Activated CD4-positive, alpha-beta T cell treated with anti-CD3 and anti-CD28 coated beads for 36 hours (primary cell): ENCODE measurements at regions not wholly inside any gene's neighbourhood (a gene's known extent, or its start where the extent isn't known, plus 50 kb on each side); places are given as distances from the start of the nearest gene placed in this dataset.

Experiments
- ATAC-seq: fragments of 200-7000 bp; cut with Tn5 transposase; one replicate; pipeline ENCODE4 v1.10.0; 2021; ENCODE audit warnings: mild to moderate bottlenecking, moderate library complexity
- CTCF ChIA-PET: fragments of 350-600 bp; sonication (Branson Sonifier 250); formaldehyde crosslinking; loops from one replicate; lab custom pipeline; 2021; ENCODE audit warnings: antibody characterized with exemption; lab: Charles Lee
- POLR2A ChIA-PET: fragments of 350-600 bp; sonication (Branson Sonifier 250); formaldehyde crosslinking; loops from one replicate; lab custom pipeline; 2021; ENCODE audit warnings: antibody characterized with exemption, inconsistent platforms; lab: Charles Lee
- DNase-seq: peaks from one replicate; pipeline ENCODE4 v3.0.0-alpha.2; 2020
- H3K27ac Mint-ChIP-seq: one replicate; pipeline ENCODE4 v1.8.0; 2021; ENCODE audit warnings: mixed read lengths
- H3K27me3 Mint-ChIP-seq: one replicate; pipeline ENCODE4 v1.8.0; 2021; ENCODE audit warnings: mixed read lengths
- H3K36me3 Mint-ChIP-seq: one replicate; pipeline ENCODE4 v1.8.0; 2021; ENCODE audit warnings: low read depth, mixed read lengths
- H3K4me1 Mint-ChIP-seq: one replicate; pipeline ENCODE4 v1.8.0; 2021; ENCODE audit warnings: mixed read lengths
- H3K4me3 Mint-ChIP-seq: one replicate; pipeline ENCODE4 v1.8.0; 2021; ENCODE audit warnings: mild to moderate bottlenecking, moderate library complexity, mixed read lengths
- H3K9me3 Mint-ChIP-seq: one replicate; pipeline ENCODE4 v1.8.0; 2021; ENCODE audit warnings: low read depth, mixed read lengths
- intact Hi-C, 2 experiments: fragments of 100-400 bp; cut with DNase I in 1 of 2; cut with micrococcal nuclease in 1 of 2; formaldehyde crosslinking; loops; one replicate each; pipeline versions ENCODE4 v1.14.2 to v1.15.1; 2022 to 2024; cut with DNase I, micrococcal nuclease

DNA sequence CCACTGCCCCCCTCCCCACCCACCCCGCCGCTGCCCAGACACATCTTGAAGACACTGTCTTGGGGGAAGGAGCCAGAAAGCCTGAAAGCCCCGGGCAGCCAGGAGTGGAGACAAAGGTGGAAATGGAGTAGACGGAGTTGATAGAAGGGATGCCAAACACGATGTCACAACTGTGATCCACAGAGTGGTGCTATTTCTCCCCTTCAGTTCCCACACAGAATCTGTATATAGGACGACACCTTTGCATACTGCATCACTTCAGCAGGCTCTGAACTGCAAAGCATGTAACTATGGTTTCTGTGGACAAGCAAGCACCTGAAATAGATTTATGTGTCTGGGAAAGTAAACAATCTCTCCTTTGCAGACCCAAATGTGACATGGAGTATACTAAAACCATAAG lies 56.4 kb upstream of the F13A1 start:
- intact Hi-C loops: no loop called here
- H3K36me3 Mint-ChIP-seq: no peaks in the 10 kb centered on the region

DNA sequence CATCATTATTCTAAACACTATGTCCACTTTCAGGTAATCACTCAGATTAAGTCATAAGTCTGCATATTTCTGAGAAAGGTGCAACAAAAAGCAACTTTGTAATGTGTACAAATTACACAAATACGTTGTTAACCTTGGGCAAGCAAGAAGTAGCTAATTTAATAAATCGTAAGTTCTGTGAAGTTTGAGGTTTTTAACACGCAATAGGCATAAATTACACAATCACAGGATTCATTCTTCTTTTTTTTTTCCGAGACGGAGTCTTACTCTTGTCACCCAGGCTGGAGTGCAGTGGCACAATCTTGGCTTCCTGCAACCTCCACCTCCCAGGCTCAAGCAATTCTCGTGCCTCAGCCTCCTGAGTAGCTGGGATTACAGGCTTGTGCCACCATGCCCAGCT lies 57.2 kb upstream of the F13A1 start:
- CTCF ChIA-PET: interaction anchor here (0.7 kb wide), 1 partner anchor 9 kb away, joined by 4 read pairs; no protein-coding TSS in a partner anchor
- Mint-ChIP-seq H3K9me3 (peaks cover 7% of the 10 kb centered on the region), H3K4me3 (no peak overlapping the region), H3K27me3 (peaks cover 8% of the 10 kb centered on the region), H3K27ac (no peak overlapping the region), H3K36me3 (no peaks in the 10 kb centered on the region), H3K4me1 (no peaks in the 10 kb centered on the region)
- POLR2A ChIA-PET: no interaction called here
- DNase-seq (no peak), ATAC-seq (no peak)
- intact Hi-C loops: no loop called here

More for the DNA sequence above, 56.4 kb upstream of the F13A1 start:
- no peak overlapping the region for H3K4me3 Mint-ChIP-seq
- ChIA-PET CTCF (interaction anchor here (0.7 kb wide), 1 partner anchor 10 kb away, joined by 4 read pairs; no protein-coding TSS in a partner anchor), POLR2A (no interaction called here)
- DNase-seq (no peak), ATAC-seq (no peak)
- peaks cover 7% of the 10 kb centered on the region for H3K9me3 Mint-ChIP-seq
- peaks cover 8% of the 10 kb centered on the region for H3K27me3 Mint-ChIP-seq
- H3K4me1 Mint-ChIP-seq: no peaks in the 10 kb centered on the region
- H3K27ac Mint-ChIP-seq: no peak overlapping the region

DNA sequence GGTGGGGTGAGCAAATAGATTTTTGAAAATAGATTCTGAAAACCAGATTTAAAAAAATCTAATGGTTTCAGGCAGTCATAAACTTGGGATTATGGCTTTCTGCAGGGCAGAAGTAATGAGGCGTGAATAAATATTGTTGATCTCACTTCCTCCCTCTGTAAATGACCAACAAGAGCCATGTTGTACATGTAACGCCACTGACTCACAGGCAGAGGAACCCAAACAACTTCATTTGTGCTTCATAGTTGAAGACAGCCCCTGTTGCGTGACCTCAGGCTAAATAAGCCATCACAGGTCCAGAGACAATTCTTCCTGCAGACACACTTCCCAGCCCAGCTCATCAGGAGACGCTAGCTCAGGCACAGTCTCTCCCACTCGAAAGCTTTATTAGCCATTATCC lies 59.1 kb upstream of the F13A1 start:
- intact Hi-C loops: no loop called here
- H3K9me3 Mint-ChIP-seq: peaks cover 4% of the 10 kb centered on the region
- ATAC-seq (no peak), DNase-seq (no peak)
- no peaks in the 10 kb centered on the region for H3K36me3 Mint-ChIP-seq
- H3K27ac Mint-ChIP-seq: no peak overlapping the region
- CTCF ChIA-PET: no interaction called here
- no peak overlapping the region for H3K4me3 Mint-ChIP-seq
- H3K27me3 Mint-ChIP-seq: peaks cover 5% of the 10 kb centered on the region
- H3K4me1 Mint-ChIP-seq: no peaks in the 10 kb centered on the region
- POLR2A ChIA-PET: no interaction called here

DNA sequence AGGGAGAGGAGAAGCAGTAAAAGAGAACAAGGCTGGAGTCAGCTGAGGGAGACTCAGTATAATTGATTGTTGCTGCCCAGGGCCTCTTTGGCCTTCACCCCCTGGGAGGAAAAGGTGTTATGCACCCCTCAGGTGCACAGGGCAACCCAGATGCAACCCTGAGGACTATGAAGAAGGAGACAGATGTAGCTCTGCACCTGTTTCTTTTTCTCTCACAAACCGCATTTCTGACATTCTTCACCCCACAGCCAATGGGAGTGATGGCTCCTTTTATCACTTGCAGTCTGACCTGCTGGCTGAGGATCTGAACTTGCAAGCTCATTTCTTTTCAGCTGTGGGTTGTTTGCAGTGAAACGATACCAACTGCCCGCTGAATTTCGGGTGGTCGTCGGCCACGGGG lies 64.1 kb upstream of the F13A1 start:
- ATAC-seq (no peak), DNase-seq (no peak)
- Mint-ChIP-seq H3K36me3 (no peaks in the 10 kb centered on the region), H3K9me3 (no peaks in the 10 kb centered on the region), H3K4me3 (no peak overlapping the region), H3K27ac (no peak overlapping the region), H3K4me1 (no peaks in the 10 kb centered on the region), H3K27me3 (peaks cover 6% of the 10 kb centered on the region)
- CTCF ChIA-PET: interaction anchor here (0.6 kb wide), 1 partner anchor 476 kb away, joined by 3 read pairs; no protein-coding TSS in a partner anchor
- intact Hi-C loops: no loop called here
- POLR2A ChIA-PET: no interaction called here

DNA sequence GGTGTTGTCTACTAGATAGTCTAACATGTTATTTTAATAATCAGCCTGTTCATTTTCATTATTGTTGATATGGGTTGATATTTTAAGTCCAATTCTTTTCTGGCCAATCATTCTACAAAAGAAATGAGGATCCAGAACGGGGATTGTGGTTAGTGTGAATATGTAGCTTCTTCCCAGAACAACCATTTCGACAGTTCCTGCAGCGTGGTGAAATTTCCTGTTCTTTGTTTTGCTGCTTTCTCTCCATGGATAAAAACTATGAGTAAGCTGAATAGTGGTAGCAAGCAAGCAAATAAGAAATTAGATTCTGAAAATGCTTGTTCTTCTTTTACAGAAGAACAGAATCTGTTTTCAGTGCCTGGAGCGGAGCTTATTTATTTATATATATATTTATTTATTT lies 65.5 kb upstream of the F13A1 start:
- H3K4me1 Mint-ChIP-seq: no peaks in the 10 kb centered on the region
- no peaks in the 10 kb centered on the region for H3K36me3 Mint-ChIP-seq
- no peak for DNase-seq
- no peak for ATAC-seq
- ChIA-PET POLR2A (no interaction called here), CTCF (no interaction called here)
- H3K4me3 Mint-ChIP-seq: no peak overlapping the region
- no peaks in the 10 kb centered on the region for H3K9me3 Mint-ChIP-seq
- H3K27me3 Mint-ChIP-seq: peaks cover 6% of the 10 kb centered on the region
- intact Hi-C loops: no loop called here
- H3K27ac Mint-ChIP-seq: no peak overlapping the region

DNA sequence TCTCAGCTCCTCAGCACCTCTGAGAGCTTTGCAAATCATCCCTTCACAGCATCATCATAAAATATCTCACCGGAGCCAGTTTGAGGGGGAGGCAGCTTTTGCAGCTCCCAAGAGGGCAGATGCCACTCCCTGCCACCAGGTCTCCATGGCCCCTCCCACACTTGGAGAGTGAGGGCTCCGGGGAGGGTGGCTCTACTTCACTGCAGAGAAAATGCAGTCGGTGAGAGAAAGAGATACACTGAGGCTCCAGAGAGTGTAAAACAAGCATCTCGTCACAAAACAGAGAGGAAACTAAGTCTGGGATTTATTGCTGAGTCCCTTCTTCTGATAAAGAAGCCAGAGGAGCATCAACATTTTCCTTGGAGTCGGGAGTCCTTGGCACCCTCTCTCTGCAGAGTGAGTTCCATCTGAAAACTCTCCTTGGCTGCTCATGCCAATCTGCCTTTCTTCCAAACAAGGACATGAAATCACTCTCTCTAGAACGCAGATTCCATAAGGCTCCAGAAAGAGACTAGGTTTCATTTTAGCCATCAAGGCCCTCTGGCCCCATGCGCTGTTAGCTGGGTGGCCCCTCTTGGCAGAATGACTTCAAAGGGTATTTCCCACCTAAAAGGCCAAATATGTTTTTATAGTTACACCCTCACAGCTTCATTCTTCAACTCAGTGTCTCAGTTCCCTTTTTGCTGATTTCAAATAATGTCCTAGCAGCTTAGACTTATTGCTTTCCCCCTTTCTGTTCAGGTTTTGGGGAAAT lies 70.6 kb upstream of the F13A1 start:
- Mint-ChIP-seq H3K27me3 (peaks cover 14% of the 10 kb centered on the region), H3K9me3 (no peaks in the 10 kb centered on the region), H3K36me3 (no peaks in the 10 kb centered on the region), H3K4me3 (no peak overlapping the region), H3K27ac (no peak overlapping the region), H3K4me1 (no peaks in the 10 kb centered on the region)
- CTCF ChIA-PET: no interaction called here
- DNase-seq (no peak), ATAC-seq (no peak)
- intact Hi-C loops: no loop called here
- POLR2A ChIA-PET: no interaction called here

DNA sequence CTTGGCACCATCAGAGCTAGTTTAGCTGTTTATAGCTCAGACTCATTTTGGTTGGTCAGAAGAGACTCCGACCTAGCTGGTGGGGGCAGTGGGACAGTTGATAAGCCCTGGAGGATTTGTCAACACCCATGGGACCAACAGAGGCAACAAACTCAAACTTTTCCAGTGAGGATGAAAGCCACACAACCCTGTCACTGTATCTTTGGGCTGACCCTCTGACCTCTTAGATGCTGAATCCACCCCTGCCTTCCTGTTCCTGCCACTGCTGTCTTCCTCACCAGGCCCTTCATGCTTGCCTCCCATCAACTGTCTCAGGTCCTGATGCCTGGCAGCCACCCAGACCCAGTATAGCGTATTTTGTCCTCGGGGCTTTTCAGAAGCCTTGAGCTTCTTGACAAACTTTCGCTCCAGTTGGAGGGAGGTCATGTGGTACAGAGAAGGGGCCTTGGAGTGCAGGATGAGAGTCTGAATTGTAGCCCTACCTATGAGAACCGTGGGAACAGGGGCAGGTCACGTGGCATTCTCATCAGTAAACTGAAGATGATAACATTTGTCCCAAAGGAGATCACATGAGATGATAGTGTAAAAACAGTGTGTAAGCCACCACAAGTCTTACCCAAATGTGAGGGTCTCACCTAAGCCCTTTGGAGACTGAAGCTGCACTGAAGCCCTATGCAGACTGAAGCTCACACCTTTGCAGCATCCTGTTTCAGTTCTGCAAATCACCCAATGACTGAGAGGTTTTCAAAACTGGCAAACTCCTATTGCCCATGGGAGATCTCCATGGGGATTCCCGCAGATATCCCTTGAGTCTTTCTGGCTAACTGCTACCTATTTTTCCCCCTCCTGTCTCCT lies 72.0 kb upstream of the F13A1 start:
- ChIA-PET CTCF (interaction anchor here (0.7 kb wide), 1 partner anchor 412 kb away, joined by 3 read pairs; no protein-coding TSS in a partner anchor), POLR2A (no interaction called here)
- H3K36me3 Mint-ChIP-seq: no peaks in the 10 kb centered on the region
- peaks cover 19% of the 10 kb centered on the region for H3K27me3 Mint-ChIP-seq
- DNase-seq: no peak
- no peak overlapping the region for H3K4me3 Mint-ChIP-seq
- H3K27ac Mint-ChIP-seq: no peak overlapping the region
- no peak for ATAC-seq
- no peaks in the 10 kb centered on the region for H3K4me1 Mint-ChIP-seq
- intact Hi-C loops: no loop called here
- no peaks in the 10 kb centered on the region for H3K9me3 Mint-ChIP-seq

DNA sequence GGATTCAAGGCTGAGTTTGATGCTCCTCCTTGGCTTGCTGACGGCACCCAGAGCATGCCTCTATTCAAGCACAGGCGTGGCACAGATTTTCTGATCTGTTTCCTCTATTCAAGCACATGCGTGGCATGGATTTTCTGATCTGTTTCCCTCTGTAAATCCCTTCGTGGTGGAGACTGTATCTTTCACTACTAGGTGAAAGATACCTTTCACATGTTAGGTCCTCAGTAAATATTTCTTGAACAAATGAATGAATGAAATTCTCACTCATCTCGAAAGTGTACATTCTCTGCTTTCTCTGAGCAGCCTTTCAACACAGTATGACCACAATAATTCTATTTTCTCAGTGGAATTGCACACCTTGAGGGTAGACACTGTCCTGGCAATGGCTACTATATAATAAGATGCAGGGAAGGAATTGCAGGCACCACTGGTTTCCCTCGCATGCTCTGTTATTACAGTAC lies 72.6 kb upstream of the F13A1 start:
- DNase-seq: no peak
- CTCF ChIA-PET: interaction anchor here (0.7 kb wide), 1 partner anchor 412 kb away, joined by 3 read pairs; no protein-coding TSS in a partner anchor
- H3K27ac Mint-ChIP-seq: no peak overlapping the region
- intact Hi-C loops: no loop called here
- H3K36me3 Mint-ChIP-seq: no peaks in the 10 kb centered on the region
- POLR2A ChIA-PET: no interaction called here
- H3K9me3 Mint-ChIP-seq: no peaks in the 10 kb centered on the region
- peaks cover 19% of the 10 kb centered on the region for H3K27me3 Mint-ChIP-seq
- no peak overlapping the region for H3K4me3 Mint-ChIP-seq
- no peak for ATAC-seq
- H3K4me1 Mint-ChIP-seq: no peaks in the 10 kb centered on the region

DNA sequence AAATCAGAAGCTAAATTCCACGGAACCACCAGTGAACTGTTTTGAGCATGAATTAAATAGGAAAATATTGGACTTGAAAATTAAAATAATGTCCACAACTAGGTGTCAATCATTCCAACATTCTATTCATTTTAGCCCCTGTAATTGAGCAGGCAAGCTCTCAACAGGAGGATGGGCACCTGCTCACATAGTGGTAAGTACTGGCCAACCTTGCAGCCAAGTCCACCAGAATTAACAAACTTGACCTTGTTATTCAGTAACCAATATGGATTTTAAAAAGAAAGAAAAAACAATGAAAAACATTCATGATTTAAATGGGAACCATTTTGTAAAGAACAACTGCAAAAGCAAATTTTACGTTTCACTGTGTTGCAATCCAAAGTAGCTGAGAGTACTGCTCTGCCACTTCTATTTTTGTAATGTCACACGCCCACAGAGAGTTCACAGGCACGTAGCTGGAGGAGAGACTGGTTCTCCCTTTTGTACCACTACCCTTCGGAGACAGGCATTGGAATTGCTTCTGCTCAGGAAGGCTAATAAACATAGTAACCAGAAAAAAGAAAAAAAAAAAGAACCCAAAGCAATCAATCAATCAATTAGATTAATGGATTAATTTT lies 75.2 kb upstream of the F13A1 start:
- ChIA-PET POLR2A (no interaction called here), CTCF (no interaction called here)
- Mint-ChIP-seq H3K9me3 (no peaks in the 10 kb centered on the region), H3K36me3 (no peaks in the 10 kb centered on the region), H3K27ac (no peak overlapping the region), H3K27me3 (peaks cover 17% of the 10 kb centered on the region), H3K4me1 (no peaks in the 10 kb centered on the region), H3K4me3 (no peak overlapping the region)
- intact Hi-C loops: no loop called here
- ATAC-seq: no peak
- DNase-seq: no peak

DNA sequence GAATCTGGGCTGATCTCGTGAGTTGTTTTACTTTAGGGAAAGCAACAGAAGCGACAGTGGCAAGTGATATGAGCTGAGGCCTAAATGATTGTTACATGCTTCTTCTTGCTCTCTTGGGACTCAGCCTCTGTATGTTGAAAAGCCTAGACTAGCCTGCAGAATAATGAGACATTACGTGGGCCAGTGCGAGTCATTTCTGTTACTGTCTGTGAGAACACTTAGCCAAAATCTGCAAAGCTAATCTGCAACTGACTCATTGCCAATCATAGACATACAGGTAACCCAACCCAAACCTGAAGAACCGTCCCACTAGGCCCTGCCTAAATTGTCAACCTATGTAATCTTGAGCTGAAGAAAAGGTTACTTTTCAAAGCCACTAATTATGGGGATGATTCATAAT lies 77.4 kb upstream of the F13A1 start:
- no peak overlapping the region for H3K27ac Mint-ChIP-seq
- ChIA-PET CTCF (interaction anchor here (1.2 kb wide), 1 partner anchor 19 kb away, joined by 4 read pairs; no protein-coding TSS in a partner anchor), POLR2A (no interaction called here)
- no peaks in the 10 kb centered on the region for H3K9me3 Mint-ChIP-seq
- no peaks in the 10 kb centered on the region for H3K36me3 Mint-ChIP-seq
- H3K4me1 Mint-ChIP-seq: no peaks in the 10 kb centered on the region
- H3K4me3 Mint-ChIP-seq: no peak overlapping the region
- peaks cover 19% of the 10 kb centered on the region for H3K27me3 Mint-ChIP-seq
- intact Hi-C loops: no loop called here
- ATAC-seq: no peak
- DNase-seq: no peak

DNA sequence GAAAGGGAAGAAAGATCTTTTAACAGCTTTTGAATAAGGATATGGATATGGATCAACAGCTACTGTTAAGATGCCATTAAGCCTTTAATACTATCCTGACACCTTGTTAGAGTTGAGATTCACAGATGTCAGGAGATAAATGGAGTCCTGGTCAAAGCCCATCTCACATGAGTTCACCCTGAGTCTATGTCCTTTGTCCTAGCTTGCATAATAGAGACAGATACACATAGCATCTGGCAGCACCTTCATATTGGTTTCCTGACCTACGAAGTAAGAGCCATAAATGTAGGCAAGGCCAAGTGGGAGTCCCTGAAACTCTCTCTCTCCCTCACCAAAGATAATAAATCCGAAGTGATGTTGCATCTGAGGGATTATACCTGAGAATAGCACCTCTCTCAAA lies 79.1 kb upstream of the F13A1 start:
- CTCF ChIA-PET: no interaction called here
- Mint-ChIP-seq H3K9me3 (no peaks in the 10 kb centered on the region), H3K4me3 (no peak overlapping the region), H3K27ac (no peak overlapping the region), H3K4me1 (no peaks in the 10 kb centered on the region), H3K36me3 (no peaks in the 10 kb centered on the region), H3K27me3 (peaks cover 12% of the 10 kb centered on the region)
- no peak for DNase-seq
- POLR2A ChIA-PET: no interaction called here
- ATAC-seq: no peak
- intact Hi-C loops: no loop called here
